ENCODE measurements at regions not wholly inside any gene's neighbourhood (a gene's known extent, or its start where the extent isn't known, plus 50 kb on each side); places are given as distances from the start of the nearest gene placed in this dataset.

DNA sequence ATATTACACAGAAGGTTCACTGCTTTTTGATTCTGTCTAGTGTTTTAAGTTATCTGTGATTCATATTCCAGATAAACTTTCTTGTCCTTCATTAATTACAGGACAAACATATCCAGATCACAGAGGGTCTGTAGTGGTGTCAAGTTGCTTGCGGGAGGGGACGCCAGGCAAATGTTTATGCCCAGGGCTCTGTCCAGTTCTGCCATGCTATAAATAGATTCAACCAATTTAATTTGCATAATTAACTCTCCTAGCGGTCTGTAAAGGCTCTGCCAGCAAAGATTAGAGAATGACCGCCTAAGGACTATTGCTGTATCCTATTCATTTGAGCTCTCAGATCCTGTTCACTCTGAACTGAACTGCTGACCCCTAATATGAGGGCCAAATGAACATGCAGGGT is 59.7 kb upstream of the TRPC4 start:
- no peaks in the 10 kb centered on the region for H3K27me3 ChIP-seq
- TF ChIP-seq, protein P1, sequence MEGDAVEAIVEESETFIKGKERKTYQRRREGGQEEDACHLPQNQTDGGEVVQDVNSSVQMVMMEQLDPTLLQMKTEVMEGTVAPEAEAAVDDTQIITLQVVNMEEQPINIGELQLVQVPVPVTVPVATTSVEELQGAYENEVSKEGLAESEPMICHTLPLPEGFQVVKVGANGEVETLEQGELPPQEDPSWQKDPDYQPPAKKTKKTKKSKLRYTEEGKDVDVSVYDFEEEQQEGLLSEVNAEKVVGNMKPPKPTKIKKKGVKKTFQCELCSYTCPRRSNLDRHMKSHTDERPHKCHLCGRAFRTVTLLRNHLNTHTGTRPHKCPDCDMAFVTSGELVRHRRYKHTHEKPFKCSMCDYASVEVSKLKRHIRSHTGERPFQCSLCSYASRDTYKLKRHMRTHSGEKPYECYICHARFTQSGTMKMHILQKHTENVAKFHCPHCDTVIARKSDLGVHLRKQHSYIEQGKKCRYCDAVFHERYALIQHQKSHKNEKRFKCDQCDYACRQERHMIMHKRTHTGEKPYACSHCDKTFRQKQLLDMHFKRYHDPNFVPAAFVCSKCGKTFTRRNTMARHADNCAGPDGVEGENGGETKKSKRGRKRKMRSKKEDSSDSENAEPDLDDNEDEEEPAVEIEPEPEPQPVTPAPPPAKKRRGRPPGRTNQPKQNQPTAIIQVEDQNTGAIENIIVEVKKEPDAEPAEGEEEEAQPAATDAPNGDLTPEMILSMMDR (IDR thresholded peaks at IDR 0.05) = no peak
- TF ChIP-seq POLR2A (IDR thresholded peaks at IDR 0.05) = no peak
- H3K9me3 ChIP-seq (replicated peaks in 1 of 3) = no peaks in the 10 kb centered on the region
- no peaks in the 10 kb centered on the region for H3K4me1 ChIP-seq (replicated peaks in 1 of 2)
- WGBS, 4 donors = 60 to 71% (median 66%) methylated on average over 4 of the region's 4 CpGs
- intact Hi-C loops (cut with DNase I) = no loop called here
- no peak for DNase-seq
- no peaks in the 10 kb centered on the region for H3K36me3 ChIP-seq (replicated peaks in 1 of 2)
- no peak overlapping the region for H3K4me3 ChIP-seq
- no peak overlapping the region for H3K27ac ChIP-seq

- 54 to 70% (median 61%) methylated on average over 4 of the region's 4 CpGs for WGBS, 4 donors
- intact Hi-C loops (cut with DNase I) = no loop called here
- H3K27ac ChIP-seq = no peak overlapping the region
These were observed 58.0 kb upstream of the TRPC4 start for GRCh38 chr13:37927561-37927960.

GRCh38 chr13:37925878-37926473 is 56.4 kb upstream of the TRPC4 start:
- Histone ChIP-seq H3K27ac (no peak overlapping the region), H3K27me3 (no peaks in the 10 kb centered on the region), H3K36me3 (replicated peaks in 1 of 2) (no peaks in the 10 kb centered on the region), H3K9me3 (replicated peaks in 1 of 3) (no peaks in the 10 kb centered on the region), H3K4me3 (no peak overlapping the region), H3K4me1 (replicated peaks in 1 of 2) (no peaks in the 10 kb centered on the region)
- 68 to 78% (median 74%) methylated on average over 7 of the region's 7 CpGs for WGBS, 4 donors
- intact Hi-C loops (cut with DNase I) = no loop called here
- no peak for DNase-seq
- no peak for TF ChIP-seq POLR2A (IDR thresholded peaks at IDR 0.05)
- TF ChIP-seq, protein P1 (IDR thresholded peaks at IDR 0.05) = no peak

More at GRCh38 chr13:37927561-37927960, 58.0 kb upstream of the TRPC4 start:
- H3K4me3 ChIP-seq = no peak overlapping the region
- no peaks in the 10 kb centered on the region for H3K36me3 ChIP-seq (replicated peaks in 1 of 2)
- TF ChIP-seq, protein P1 (IDR thresholded peaks at IDR 0.05) = no peak
- no peak for TF ChIP-seq POLR2A (IDR thresholded peaks at IDR 0.05)
- no peaks in the 10 kb centered on the region for H3K4me1 ChIP-seq (replicated peaks in 1 of 2)
- no peak for DNase-seq
- H3K27me3 ChIP-seq = no peaks in the 10 kb centered on the region
- no peaks in the 10 kb centered on the region for H3K9me3 ChIP-seq (replicated peaks in 1 of 3)

DNA sequence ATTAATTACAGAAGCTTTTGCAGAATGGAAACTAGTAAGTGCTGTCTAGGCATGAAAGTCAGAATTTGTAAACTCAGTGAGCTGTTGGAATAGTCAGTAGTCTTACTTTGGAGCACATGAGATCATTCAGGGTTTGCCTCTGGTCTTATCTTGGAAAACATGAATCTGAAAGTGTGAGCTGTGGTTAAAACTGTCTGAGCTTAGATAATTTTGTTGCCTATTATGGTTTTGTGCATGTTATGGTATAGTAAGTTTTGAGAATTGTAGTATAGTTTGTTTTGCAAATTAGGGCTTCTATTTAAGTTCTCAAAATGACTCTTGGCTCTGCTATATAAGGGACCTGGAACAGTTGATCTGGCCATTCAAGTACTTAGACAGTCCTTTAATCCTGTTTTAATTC is 53.7 kb upstream of the TRPC4 start:
- no peaks in the 10 kb centered on the region for H3K9me3 ChIP-seq (replicated peaks in 1 of 3)
- intact Hi-C loops (cut with DNase I) = no loop called here
- no peak for DNase-seq
- H3K4me1 ChIP-seq (replicated peaks in 1 of 2) = no peaks in the 10 kb centered on the region
- H3K27ac ChIP-seq = no peak overlapping the region
- TF ChIP-seq POLR2A (IDR thresholded peaks at IDR 0.05) = no peak
- TF ChIP-seq, protein P1 (IDR thresholded peaks at IDR 0.05) = no peak
- H3K36me3 ChIP-seq (replicated peaks in 1 of 2) = no peaks in the 10 kb centered on the region
- H3K4me3 ChIP-seq = no peak overlapping the region
- no peaks in the 10 kb centered on the region for H3K27me3 ChIP-seq

Data from adrenal gland (tissue), 9 donors.